ENCODE measurements at regions not wholly inside any gene's neighbourhood (a gene's known extent, or its start where the extent isn't known, plus 50 kb on each side); places are given as distances from the start of the nearest gene placed in this dataset.

GRCh38 chr17:83144421-83145357 lies 65.3 kb downstream of the METRNL start:
- ATAC-seq: peak; percentile 33

DNA sequence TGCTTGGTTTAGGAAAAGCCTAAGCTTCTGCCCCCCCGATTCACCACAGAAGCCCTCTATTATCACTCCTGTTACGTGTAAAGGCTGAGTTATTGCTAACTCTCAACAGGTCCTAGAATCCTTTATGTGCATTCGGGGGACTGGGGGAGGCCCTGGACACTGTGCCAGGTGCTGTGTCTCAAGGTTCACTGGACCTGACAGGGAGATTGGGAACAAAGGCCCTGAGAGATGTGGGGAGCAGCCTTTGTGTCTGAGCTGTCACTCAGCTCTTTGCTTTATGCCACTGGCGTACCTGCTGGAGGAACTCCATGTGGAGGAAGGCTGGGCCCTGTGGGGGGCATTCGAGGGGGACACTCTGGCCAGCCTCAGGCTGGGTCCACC lies 65.9 kb downstream of the METRNL start:
- no peak for ATAC-seq

DNA sequence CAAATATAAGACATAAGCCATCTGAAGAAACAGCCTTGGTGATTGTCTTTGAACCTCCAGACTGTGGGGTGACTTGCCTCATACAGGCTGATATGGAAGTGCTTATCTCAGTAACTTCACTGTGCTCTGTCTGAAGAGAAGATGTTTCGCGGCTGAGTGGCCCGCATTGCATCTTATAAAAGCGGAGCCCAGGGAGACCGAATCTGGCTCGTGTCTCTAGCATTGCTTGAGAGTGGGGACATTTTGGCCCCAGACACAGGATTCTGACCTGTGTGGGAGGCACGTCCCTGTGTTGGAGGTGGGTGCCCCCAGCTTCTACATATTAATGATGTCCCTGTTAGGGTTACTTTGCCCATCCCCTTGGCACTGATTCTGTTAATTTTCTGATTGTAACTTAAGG lies 66.4 kb downstream of the METRNL start:
- no peak for ATAC-seq

DNA sequence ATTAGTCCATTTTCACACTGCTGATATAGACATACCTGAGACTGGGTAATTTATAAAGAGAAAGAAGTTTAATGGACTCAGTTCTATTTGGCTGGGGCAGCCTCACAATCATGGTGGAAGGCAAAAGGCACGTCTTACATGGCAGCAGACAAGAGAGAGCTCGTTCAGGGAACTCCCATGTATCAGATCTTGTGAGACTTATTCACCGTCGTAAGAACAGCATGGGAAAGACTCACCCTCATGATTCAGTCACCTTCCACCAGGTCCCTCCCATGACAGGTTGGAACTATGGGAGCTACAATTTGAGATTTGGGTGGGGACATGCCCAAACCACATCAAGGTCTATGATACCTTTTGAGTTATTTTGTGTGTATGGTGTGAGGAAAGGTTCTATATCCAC lies 66.9 kb downstream of the METRNL start:
- ATAC-seq: no peak

DNA sequence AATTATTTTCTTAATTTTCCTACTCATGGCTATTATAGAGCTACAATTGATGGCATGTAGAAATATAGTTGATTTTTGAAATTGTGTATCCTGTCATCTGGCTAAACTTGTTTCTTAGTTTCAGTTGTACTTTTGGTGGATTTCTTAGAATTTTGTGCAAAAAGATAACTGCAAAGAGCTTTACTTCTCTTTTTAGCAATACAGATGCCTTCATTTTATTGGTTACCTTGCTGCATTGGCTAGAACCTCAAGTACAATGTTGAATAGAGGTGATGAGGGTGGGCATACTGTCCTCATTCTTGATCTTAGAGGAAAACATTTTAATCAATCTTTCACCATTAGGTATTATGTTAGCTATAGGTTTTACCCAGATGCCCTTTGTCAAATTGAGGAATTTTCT lies 67.9 kb downstream of the METRNL start:
- ATAC-seq: no peak

- no peak for ATAC-seq
Measured at GRCh38 chr17:83148317-83149028, 69.1 kb downstream of the METRNL start.

- no peak for ATAC-seq
Measured at GRCh38 chr17:83149029-83149725, 69.8 kb downstream of the METRNL start.

GRCh38 chr17:83149761-83150251 lies 70.4 kb downstream of the METRNL start:
- ATAC-seq: no peak

- no peak for ATAC-seq
Measured at GRCh38 chr17:83150369-83151055, 71.1 kb downstream of the METRNL start.

- no peak for ATAC-seq
Measured at GRCh38 chr17:83151056-83151441, 71.6 kb downstream of the METRNL start.

DNA sequence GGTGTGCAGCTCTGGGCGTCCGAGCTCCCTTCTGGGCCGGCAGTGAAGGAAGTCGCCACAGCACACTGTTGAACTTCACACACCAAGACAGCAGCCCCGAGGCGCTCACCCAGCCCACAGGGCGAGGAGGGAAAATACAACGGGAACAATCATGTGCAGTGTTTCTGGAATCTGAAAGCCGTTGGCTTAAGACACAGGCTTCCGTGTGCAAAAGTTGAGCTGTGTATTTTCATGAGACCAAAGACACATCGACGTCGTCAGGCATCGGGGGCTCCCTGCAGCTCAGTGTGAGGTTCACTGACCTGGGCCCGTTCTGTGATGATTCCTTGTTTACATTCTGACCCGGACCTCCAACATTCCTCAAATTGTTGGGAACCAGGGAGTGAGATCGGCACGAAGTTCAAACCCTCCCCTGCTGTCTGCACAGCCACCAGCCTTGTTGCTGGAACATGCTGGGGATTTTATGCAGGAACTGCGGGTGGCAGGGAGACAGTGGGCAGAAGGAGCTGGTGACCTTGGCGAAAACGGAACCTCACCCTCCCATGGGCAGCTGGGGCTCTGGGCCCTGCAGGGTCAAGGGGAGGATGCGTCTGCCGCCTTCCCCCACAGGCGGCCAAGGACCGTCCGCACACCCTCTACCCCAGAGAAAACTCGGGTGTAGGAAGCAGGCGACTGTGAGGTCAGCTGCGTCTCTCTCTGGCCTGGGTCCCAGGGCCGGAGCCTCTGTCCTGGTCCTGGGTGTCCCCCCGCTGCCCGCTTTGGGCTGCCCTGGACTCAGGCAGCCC lies 72.2 kb downstream of the METRNL start:
- ATAC-seq: no peak

DNA sequence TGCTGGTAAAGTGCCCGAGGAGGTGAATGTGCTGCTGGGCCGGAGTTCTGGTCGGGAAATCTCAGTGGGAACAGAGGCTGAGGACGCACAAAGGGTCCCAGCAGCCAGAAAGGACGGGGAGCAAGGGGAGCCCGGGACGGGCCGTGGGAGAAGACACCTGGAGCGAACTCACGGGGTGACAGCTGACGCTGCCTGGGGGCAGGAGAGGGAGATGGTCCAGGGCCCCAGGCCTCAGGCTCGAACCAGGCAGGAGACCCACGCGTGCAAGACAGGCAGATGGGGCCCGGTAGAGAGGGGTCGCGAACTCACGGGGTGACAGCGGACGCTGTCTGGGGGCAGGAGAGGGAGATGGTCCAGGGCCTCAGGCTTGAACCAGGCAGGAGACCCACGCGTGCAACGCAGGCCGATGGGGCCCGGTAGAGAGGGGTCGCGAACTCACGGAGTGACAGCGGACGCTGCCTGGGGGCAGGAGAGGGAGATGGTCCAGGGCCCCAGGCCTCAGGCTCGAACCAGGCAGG lies 72.9 kb downstream of the METRNL start:
- ATAC-seq: no peak

GRCh38 chr17:83152745-83153611 lies 73.6 kb downstream of the METRNL start:
- ATAC-seq: no peak

- no peak for ATAC-seq
Measured at GRCh38 chr17:83153681-83154310, 74.4 kb downstream of the METRNL start.

DNA sequence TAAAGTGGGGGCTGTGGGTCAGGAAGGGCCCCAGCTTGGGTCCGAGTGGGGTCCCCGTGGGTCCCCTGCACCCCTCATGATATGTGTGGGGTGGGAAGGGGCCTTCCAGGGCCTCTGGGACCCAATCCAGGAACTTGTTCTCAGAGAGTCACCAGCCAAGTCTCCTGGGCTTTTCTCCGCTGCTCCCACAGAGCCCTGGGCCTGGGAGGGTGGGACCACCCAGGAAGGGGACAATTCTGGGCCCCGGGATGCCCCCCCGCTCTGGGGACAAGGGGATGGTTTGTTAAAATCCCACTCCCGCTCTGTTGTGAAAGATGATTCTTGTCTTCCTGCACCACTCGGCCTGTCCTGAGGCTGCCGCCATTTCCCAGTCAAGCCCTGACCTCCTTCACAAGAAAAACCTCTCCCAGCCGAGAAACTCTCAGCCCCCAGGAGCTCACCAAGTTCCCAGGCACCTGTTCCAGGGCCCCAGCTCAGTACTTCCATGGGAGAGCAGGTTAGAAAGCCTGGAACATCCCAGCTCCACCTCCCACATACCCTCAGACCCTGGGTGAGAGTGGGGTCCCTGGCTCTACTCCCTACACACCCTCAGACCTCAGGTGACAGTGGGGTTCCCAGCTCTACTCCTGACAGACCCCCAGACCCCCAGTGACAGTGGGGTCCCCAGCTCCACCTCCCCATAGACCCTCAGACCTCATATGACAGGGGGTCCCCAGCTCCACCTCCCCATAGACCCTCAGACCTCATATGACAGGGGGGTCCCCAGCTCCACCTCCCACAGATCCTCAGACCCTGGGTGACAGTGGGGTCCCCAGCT lies 75.1 kb downstream of the METRNL start:
- peak; percentile 15 for ATAC-seq

- ATAC-seq: peak; percentile 40
Measured at GRCh38 chr17:83155128-83156121, 76.0 kb downstream of the METRNL start.

DNA sequence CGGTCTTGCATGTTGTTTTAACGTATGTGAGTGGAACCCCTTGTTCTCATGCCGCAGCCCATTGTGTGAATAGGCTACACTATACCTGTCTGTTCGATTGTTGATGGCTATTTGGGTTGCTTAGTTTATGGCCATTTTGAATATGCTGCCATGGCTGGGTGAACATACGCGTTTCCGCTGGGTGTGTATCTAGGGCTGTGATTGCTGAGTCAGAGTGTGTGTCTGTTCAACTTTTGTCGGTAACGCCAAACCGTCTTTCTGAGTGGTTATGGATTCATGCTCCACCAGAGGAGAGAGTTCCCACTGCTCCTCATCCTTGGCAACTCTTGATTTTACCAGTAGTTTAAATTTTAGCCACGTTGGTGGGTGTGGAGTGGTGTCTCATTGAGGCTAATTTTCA lies 77.0 kb downstream of the METRNL start:
- ATAC-seq: no peak
